ENCODE measurements at regions not wholly inside any gene's neighbourhood (a gene's known extent, or its start where the extent isn't known, plus 50 kb on each side); places are given as distances from the start of the nearest gene placed in this dataset.

DNA sequence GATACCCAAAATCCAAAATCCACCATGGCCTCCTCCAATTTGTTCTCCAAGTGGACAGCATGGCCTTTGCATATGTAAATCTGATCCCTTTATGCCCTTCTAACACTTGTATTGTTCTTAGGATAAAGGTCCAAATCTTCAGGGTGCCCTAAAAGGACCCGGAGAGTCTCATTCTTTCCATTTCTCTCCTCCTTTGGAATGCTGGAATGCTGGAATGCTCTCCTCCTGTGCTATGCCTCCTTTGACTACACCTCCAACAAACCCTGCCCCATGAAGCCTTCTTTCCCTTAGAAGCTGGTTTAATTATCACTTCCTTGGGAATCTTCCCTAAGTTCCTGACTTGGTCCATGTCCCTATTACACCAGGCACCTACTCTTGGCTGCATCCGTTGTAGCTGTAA, 484.8 kb upstream of the RUNX1 start:
- no peak overlapping the region for H3K18ac ChIP-seq (ENCODE audit: insufficient read length, low read depth, low read length)
- TF ChIP-seq, protein P1, sequence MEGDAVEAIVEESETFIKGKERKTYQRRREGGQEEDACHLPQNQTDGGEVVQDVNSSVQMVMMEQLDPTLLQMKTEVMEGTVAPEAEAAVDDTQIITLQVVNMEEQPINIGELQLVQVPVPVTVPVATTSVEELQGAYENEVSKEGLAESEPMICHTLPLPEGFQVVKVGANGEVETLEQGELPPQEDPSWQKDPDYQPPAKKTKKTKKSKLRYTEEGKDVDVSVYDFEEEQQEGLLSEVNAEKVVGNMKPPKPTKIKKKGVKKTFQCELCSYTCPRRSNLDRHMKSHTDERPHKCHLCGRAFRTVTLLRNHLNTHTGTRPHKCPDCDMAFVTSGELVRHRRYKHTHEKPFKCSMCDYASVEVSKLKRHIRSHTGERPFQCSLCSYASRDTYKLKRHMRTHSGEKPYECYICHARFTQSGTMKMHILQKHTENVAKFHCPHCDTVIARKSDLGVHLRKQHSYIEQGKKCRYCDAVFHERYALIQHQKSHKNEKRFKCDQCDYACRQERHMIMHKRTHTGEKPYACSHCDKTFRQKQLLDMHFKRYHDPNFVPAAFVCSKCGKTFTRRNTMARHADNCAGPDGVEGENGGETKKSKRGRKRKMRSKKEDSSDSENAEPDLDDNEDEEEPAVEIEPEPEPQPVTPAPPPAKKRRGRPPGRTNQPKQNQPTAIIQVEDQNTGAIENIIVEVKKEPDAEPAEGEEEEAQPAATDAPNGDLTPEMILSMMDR (conservative IDR thresholded peaks at IDR 0.05), result no peak
- Mint-ChIP-seq H3K4me3 (no peak overlapping the region), H3K36me3 (ENCODE audit: insufficient read depth in 1 of 3, low read depth in 3 of 3) (peaks cover 8 to 33% (median 12%) of the 10 kb centered on the region in 3 experiments), H3K27ac (no peak overlapping the region; a peak in 1 of 7 replicates), H3K9me3 (peaks cover 26 to 27% of the 10 kb centered on the region in 2 experiments), H3K4me1 (peaks cover 4 to 7% of the 10 kb centered on the region in 2 experiments; a peak in 1 of 4 replicates), H3K27me3 (ENCODE audit: low read depth) (no peaks in the 10 kb centered on the region; the same call in 1 of the 2 replicates)
- H4K8ac ChIP-seq (replicated peaks; ENCODE audit: insufficient read length, low read depth, low read length), result no peak overlapping the region
- H3K4me2 ChIP-seq (ENCODE audit: insufficient read depth, insufficient read length, low read length), result no peak overlapping the region
- H2AK5ac ChIP-seq (ENCODE audit: insufficient read length, low read length), result no peak overlapping the region
- H3K14ac ChIP-seq (ENCODE audit: insufficient read depth, low read length), result no peak overlapping the region
- H3K56ac ChIP-seq (ENCODE audit: insufficient read length, low read depth, low read length), result no peak overlapping the region
- no peak overlapping the region for H3K9ac ChIP-seq (ENCODE audit: extremely low read depth, insufficient read length, low read length)
- H2BK12ac ChIP-seq (ENCODE audit: insufficient read length, low read depth, low read length), result no peak overlapping the region
- H3K4me1 ChIP-seq (ENCODE audit: insufficient read depth, low read length), result no peaks in the 10 kb centered on the region
- no peak overlapping the region for H2BK15ac ChIP-seq (ENCODE audit: low read depth, low read length)
- H4K20me1 ChIP-seq (ENCODE audit: control insufficient read depth, insufficient read depth, insufficient read length), result no peaks in the 10 kb centered on the region
- H4K5ac ChIP-seq (ENCODE audit: insufficient read length, low read depth, low read length), result no peak overlapping the region
- H4K91ac ChIP-seq (ENCODE audit: insufficient read length, low read depth, low read length), result no peak overlapping the region
- no peaks in the 10 kb centered on the region for H3K9me3 ChIP-seq (ENCODE audit: control insufficient read depth, low read depth, low read length)
- no CpG with 5 or more reads among the region's 2 CpGs for WGBS (ENCODE audit: extremely low coverage, insufficient read length, low lambda C conversion rate)
- H2AFZ ChIP-seq (ENCODE audit: low read length), result no peak overlapping the region
- H3K79me1 ChIP-seq (ENCODE audit: insufficient read depth, low read depth, low read length, poor library complexity, severe bottlenecking), result no peaks in the 10 kb centered on the region
- H3K4ac ChIP-seq (ENCODE audit: low read depth, low read length), result no peak overlapping the region
- H3K79me2 ChIP-seq (ENCODE audit: insufficient read depth, low read length), result no peaks in the 10 kb centered on the region
- H3K23ac ChIP-seq (ENCODE audit: insufficient read length, low read depth, low read length), result no peak overlapping the region
- H2BK120ac ChIP-seq (ENCODE audit: low read depth, low read length, poor library complexity, severe bottlenecking), result no peak overlapping the region
- H3K27ac ChIP-seq (ENCODE audit: insufficient read length, low read depth, low read length), result no peak overlapping the region
- no peak for DNase-seq
- no peak overlapping the region for H2BK20ac ChIP-seq (ENCODE audit: low read depth, low read length, poor library complexity, severe bottlenecking)
- H3K23me2 ChIP-seq (ENCODE audit: insufficient read length, low read depth, low read length, poor library complexity, severe bottlenecking), result no peaks in the 10 kb centered on the region
- no peak overlapping the region for H2BK5ac ChIP-seq (ENCODE audit: insufficient read length, low read length)
- H3T11ph ChIP-seq (ENCODE audit: low read length), result no peak overlapping the region
- no peaks in the 10 kb centered on the region for H3K27me3 ChIP-seq (ENCODE audit: insufficient read depth, low read length)

Data from H9 (cell line).